Activated gamma-delta T cell treated with Interleukin-2 at 50 U/mL for 16 hours (primary cell): ENCODE measurements at regions not wholly inside any gene's neighbourhood (a gene's known extent, or its start where the extent isn't known, plus 50 kb on each side); places are given as distances from the start of the nearest gene placed in this dataset.

Source experiments
- DNase-seq: peaks from one replicate; pipeline ENCODE4 v3.0.0-alpha.2; 2020

GRCh38 chr3:159803459-159803858 is 185.2 kb upstream of the IL12A start:
- no peak for DNase-seq

- no peak for DNase-seq
Measured at GRCh38 chr3:159804726-159805410, 183.8 kb upstream of the IL12A start.

- DNase-seq = no peak
Measured at GRCh38 chr3:159805411-159805772, 183.2 kb upstream of the IL12A start.

GRCh38 chr3:159806412-159806811 is 182.2 kb upstream of the IL12A start:
- DNase-seq = no peak

- DNase-seq = no peak
Measured at GRCh38 chr3:159807137-159808040, 181.2 kb upstream of the IL12A start.

GRCh38 chr3:159813822-159814531 is 174.7 kb upstream of the IL12A start:
- DNase-seq = no peak

- DNase-seq = no peak
Measured at GRCh38 chr3:159816512-159816911, 172.1 kb upstream of the IL12A start.

GRCh38 chr3:159817126-159817525 is 171.5 kb upstream of the IL12A start:
- no peak for DNase-seq

- DNase-seq = no peak
Measured at GRCh38 chr3:159817571-159817970, 171.1 kb upstream of the IL12A start.

- no peak for DNase-seq
Measured at GRCh38 chr3:159818399-159818798, 170.2 kb upstream of the IL12A start.

- DNase-seq = no peak
Measured at GRCh38 chr3:159818997-159819500, 169.6 kb upstream of the IL12A start.

- DNase-seq = no peak
Measured at GRCh38 chr3:159819676-159820075, 169.0 kb upstream of the IL12A start.

GRCh38 chr3:159821110-159821509 is 167.5 kb upstream of the IL12A start:
- DNase-seq = no peak

GRCh38 chr3:159821736-159822135 is 166.9 kb upstream of the IL12A start:
- DNase-seq = no peak

GRCh38 chr3:159823780-159824179 is 164.9 kb upstream of the IL12A start:
- no peak for DNase-seq

- no peak for DNase-seq
Measured at GRCh38 chr3:159824333-159824732, 164.3 kb upstream of the IL12A start.

- DNase-seq = no peak
Measured at GRCh38 chr3:159825216-159825854, 163.3 kb upstream of the IL12A start.

- DNase-seq = no peak
Measured at GRCh38 chr3:159828542-159828943, 160.1 kb upstream of the IL12A start.

- DNase-seq = no peak
Measured at GRCh38 chr3:159829056-159829455, 159.6 kb upstream of the IL12A start.

GRCh38 chr3:159829539-159830227 is 159.0 kb upstream of the IL12A start:
- no peak for DNase-seq

GRCh38 chr3:159830523-159831154 is 158.0 kb upstream of the IL12A start:
- DNase-seq = no peak

- DNase-seq = no peak
Measured at GRCh38 chr3:159831466-159831865, 157.2 kb upstream of the IL12A start.
